GM23338 (cell line): ENCODE measurements at regions not wholly inside any gene's neighbourhood (a gene's known extent, or its start where the extent isn't known, plus 50 kb on each side); places are given as distances from the start of the nearest gene placed in this dataset.

Experiments
- ATAC-seq: fragments of 200-7000 bp; cut with Tn5 transposase; 3 replicates; pipeline ENCODE4 v1.9.1; 2020
- DNase-seq: peaks from one replicate; pipeline ENCODE4 v3.0.0-alpha.2; 2015; ENCODE audit warnings: low spot score
- H2AFZ ChIP-seq: fragments of 200-600 bp; sonication (generic); 2 replicates; pipeline ENCODE4 v1.8.0; 2016; ENCODE audit warnings: antibody characterized with exemption, mild to moderate bottlenecking, moderate library complexity
- H3F3A ChIP-seq: fragments of 200-600 bp; sonication (generic); replicated peaks from 2 replicates; pipeline ENCODE4 v1.8.0; 2017; ENCODE audit warnings: antibody characterized with exemption, mixed run types, low read depth
- H3K27ac ChIP-seq: fragments of 200-600 bp; sonication (generic); 2 replicates; pipeline ENCODE4 v1.6.1; 2016; ENCODE audit warnings: low read depth
- H3K27me3 ChIP-seq: fragments of 200-600 bp; sonication (generic); 2 replicates; pipeline ENCODE4 v1.8.0; 2016; ENCODE audit warnings: mild to moderate bottlenecking, mixed run types, moderate library complexity; ENCODE audit not compliant: insufficient read depth
- H3K36me3 ChIP-seq: fragments of 200-600 bp; sonication (generic); 2 replicates; pipeline ENCODE4 v1.8.0; 2016; ENCODE audit warnings: mild to moderate bottlenecking; ENCODE audit not compliant: insufficient read depth
- H3K4me1 ChIP-seq: fragments of 200-600 bp; sonication (generic); 2 replicates; pipeline ENCODE4 v1.8.0; 2016; ENCODE audit warnings: mild to moderate bottlenecking, moderate library complexity; ENCODE audit not compliant: insufficient read depth
- H3K4me2 ChIP-seq: fragments of 200-600 bp; sonication (generic); 2 replicates; pipeline ENCODE4 v1.7.1; 2017; ENCODE audit warnings: mixed run types
- H3K4me3 ChIP-seq: fragments of 200-600 bp; sonication (generic); 2 replicates; pipeline ENCODE4 v1.6.1; 2016; ENCODE audit warnings: mixed run types
- H3K79me2 ChIP-seq: fragments of 200-600 bp; sonication (generic); replicated peaks from 2 replicates; pipeline ENCODE4 v1.8.0; 2017; ENCODE audit warnings: mild to moderate bottlenecking; ENCODE audit not compliant: insufficient read depth
- H3K9me2 ChIP-seq: fragments of 200-600 bp; sonication (generic); 2 replicates; pipeline ENCODE4 v1.8.0; 2017; ENCODE audit not compliant: insufficient read depth
- H4K20me1 ChIP-seq: fragments of 200-600 bp; sonication (generic); replicated peaks from 2 replicates; pipeline ENCODE4 v1.8.0; 2017; ENCODE audit warnings: mild to moderate bottlenecking; ENCODE audit not compliant: insufficient read depth
- H3K27ac Mint-ChIP-seq: 2 replicates; pipeline ENCODE4 v1.8.0; 2020; ENCODE audit warnings: inconsistent platforms, mild to moderate bottlenecking, moderate library complexity, mixed read lengths
- H3K27me3 Mint-ChIP-seq: 3 replicates; pipeline ENCODE4 v1.8.0; 2022; ENCODE audit warnings: low read depth, mild to moderate bottlenecking, moderate library complexity, mixed read lengths, inconsistent platforms; ENCODE audit not compliant: insufficient read depth, poor library complexity
- H3K36me3 Mint-ChIP-seq: 3 replicates; pipeline ENCODE4 v1.8.0; 2021; ENCODE audit warnings: low read depth, mild to moderate bottlenecking, inconsistent platforms, moderate library complexity, mixed read lengths
- H3K4me1 Mint-ChIP-seq: 3 replicates; pipeline ENCODE4 v1.8.0; 2020; ENCODE audit warnings: mild to moderate bottlenecking, inconsistent platforms, mixed read lengths
- H3K4me3 Mint-ChIP-seq: 3 replicates; pipeline ENCODE4 v1.8.0; 2021; ENCODE audit warnings: moderate library complexity, mild to moderate bottlenecking, inconsistent platforms, mixed read lengths
- H3K9me3 Mint-ChIP-seq: 3 replicates; pipeline ENCODE4 v1.8.0; 2020; ENCODE audit warnings: moderate library complexity, mild to moderate bottlenecking, inconsistent platforms, mixed read lengths
- CREB1 ChIP-seq: fragments of 250-450 bp; sonication (Bioruptor Pico); IDR thresholded peaks from 2 replicates; pipeline ENCODE4 v1.5.0; 2020; ENCODE audit warnings: low read depth, mild to moderate bottlenecking, moderate library complexity
- EZH2 ChIP-seq: fragments of 200-600 bp; sonication (generic); IDR thresholded peaks from one replicate; pipeline ENCODE4 v1.8.0; 2017; ENCODE audit warnings: antibody characterized with exemption, mild to moderate bottlenecking, low read depth; ENCODE audit not compliant: unreplicated experiment
- EZH2phosphoT487 ChIP-seq: fragments of 200-600 bp; sonication (generic); IDR thresholded peaks from one replicate; pipeline ENCODE4 v1.8.1; 2018; ENCODE audit warnings: antibody characterized with exemption; ENCODE audit not compliant: unreplicated experiment
- JUNB ChIP-seq: IDR thresholded peaks from one replicate; pipeline ENCODE4 v1.6.1; 2016; ENCODE audit warnings: antibody characterized with exemption; ENCODE audit not compliant: unreplicated experiment
- NANOG ChIP-seq: IDR thresholded peaks from 2 replicates; pipeline ENCODE4 v1.6.1; 2016; ENCODE audit warnings: antibody characterized with exemption, borderline replicate concordance
- POLR2AphosphoS5 ChIP-seq: IDR thresholded peaks from 2 replicates; pipeline ENCODE4 v1.6.1; 2016; ENCODE audit warnings: antibody characterized with exemption, low read depth
- STAT1 ChIP-seq: IDR thresholded peaks from one replicate; pipeline ENCODE4 v1.6.1; 2016; ENCODE audit warnings: antibody characterized with exemption; ENCODE audit not compliant: unreplicated experiment
- ZNF114 ChIP-seq: fragments of 250-450 bp; sonication (Bioruptor Pico); IDR thresholded peaks from 2 replicates; pipeline ENCODE4 v1.5.0; 2020; ENCODE audit warnings: mild to moderate bottlenecking, moderate library complexity
- ZNF331 ChIP-seq: fragments of 250-450 bp; sonication (Bioruptor Pico); IDR thresholded peaks from 2 replicates; pipeline ENCODE4 v1.5.0; 2020; ENCODE audit warnings: low read depth, mild to moderate bottlenecking, moderate library complexity
- TF ChIP-seq, protein P1 (sequence below), 2 experiments: fragments of 200-600 bp in 1 of 2; sonication (generic) in 1 of 2; conservative IDR thresholded peaks; 2 replicates each; pipeline versions ENCODE4 v1.5.1 to v1.6.1; 2016 to 2017; ENCODE audit warnings: antibody characterized with exemption in 2 of 2, low read depth in 2 of 2, mild to moderate bottlenecking in 2 of 2, moderate library complexity in 1 of 2
- TF ChIP-seq, protein P2 (sequence below): IDR thresholded peaks from one replicate; pipeline ENCODE4 v1.6.1; 2018; ENCODE audit warnings: antibody characterized with exemption; ENCODE audit not compliant: unreplicated experiment
- TF ChIP-seq, protein P3 (sequence below): fragments of 250-450 bp; sonication (Bioruptor Pico); IDR thresholded peaks from 2 replicates; pipeline ENCODE4 v1.5.0; 2020; ENCODE audit warnings: mild to moderate bottlenecking, moderate library complexity

DNA sequence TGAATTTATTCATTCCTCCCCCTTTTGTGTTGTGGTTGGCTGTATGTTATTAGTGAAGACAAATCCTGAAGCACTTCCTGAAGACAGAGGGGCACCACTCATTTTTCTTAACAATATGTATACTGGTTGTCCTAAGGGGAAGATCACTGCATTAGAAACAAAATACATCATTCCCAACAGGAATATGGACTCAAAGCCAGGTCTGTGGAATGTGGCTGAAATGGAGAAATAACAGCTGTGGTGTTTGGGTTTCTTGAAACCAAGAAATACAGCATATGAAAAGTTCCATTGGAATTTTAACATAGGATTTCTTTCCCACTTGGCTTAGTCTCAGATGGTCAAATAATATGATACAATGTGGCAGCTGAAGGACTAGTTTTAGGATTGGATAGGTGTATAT lies 267.6 kb downstream of the KCNE4 start:
- DNase-seq (no peak), ATAC-seq (no peak)
- Histone ChIP-seq H3K4me3 (no peak overlapping the region), H3F3A (no peaks in the 10 kb centered on the region), H3K27me3 (no peaks in the 10 kb centered on the region), H2AFZ (no peak overlapping the region), H3K36me3 (no peaks in the 10 kb centered on the region), H3K27ac (no peak overlapping the region), H3K9me2 (0 out of 2 replicates have a peak, but pooled peaks cover 5% of the 10 kb centered on the region), H3K79me2 (no peaks in the 10 kb centered on the region), H3K4me2 (no peak overlapping the region), H4K20me1 (no peaks in the 10 kb centered on the region), H3K4me1 (no peaks in the 10 kb centered on the region)
- no peaks in the 10 kb centered on the region; the same call in 1 of the 3 replicates for H3K9me3 Mint-ChIP-seq
- no peak overlapping the region for H3K4me3 Mint-ChIP-seq
- H3K27ac Mint-ChIP-seq: no peak overlapping the region
- TF ChIP-seq, protein P1, sequence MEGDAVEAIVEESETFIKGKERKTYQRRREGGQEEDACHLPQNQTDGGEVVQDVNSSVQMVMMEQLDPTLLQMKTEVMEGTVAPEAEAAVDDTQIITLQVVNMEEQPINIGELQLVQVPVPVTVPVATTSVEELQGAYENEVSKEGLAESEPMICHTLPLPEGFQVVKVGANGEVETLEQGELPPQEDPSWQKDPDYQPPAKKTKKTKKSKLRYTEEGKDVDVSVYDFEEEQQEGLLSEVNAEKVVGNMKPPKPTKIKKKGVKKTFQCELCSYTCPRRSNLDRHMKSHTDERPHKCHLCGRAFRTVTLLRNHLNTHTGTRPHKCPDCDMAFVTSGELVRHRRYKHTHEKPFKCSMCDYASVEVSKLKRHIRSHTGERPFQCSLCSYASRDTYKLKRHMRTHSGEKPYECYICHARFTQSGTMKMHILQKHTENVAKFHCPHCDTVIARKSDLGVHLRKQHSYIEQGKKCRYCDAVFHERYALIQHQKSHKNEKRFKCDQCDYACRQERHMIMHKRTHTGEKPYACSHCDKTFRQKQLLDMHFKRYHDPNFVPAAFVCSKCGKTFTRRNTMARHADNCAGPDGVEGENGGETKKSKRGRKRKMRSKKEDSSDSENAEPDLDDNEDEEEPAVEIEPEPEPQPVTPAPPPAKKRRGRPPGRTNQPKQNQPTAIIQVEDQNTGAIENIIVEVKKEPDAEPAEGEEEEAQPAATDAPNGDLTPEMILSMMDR (conservative IDR thresholded peaks at IDR 0.05; ENCODE audit: low read depth in 2 of 2): no peak
- TF ChIP-seq ZNF331 (CRISPR knock-in tag) (no peak), STAT1 (no peak), CREB1 (CRISPR knock-in tag) (no peak), EZH2 (no peak), JUNB (no peak), EZH2phosphoT487 (no peak), NANOG (no peak), POLR2AphosphoS5 (no peak), ZNF114 (no peak)
- TF ChIP-seq, protein P2, sequence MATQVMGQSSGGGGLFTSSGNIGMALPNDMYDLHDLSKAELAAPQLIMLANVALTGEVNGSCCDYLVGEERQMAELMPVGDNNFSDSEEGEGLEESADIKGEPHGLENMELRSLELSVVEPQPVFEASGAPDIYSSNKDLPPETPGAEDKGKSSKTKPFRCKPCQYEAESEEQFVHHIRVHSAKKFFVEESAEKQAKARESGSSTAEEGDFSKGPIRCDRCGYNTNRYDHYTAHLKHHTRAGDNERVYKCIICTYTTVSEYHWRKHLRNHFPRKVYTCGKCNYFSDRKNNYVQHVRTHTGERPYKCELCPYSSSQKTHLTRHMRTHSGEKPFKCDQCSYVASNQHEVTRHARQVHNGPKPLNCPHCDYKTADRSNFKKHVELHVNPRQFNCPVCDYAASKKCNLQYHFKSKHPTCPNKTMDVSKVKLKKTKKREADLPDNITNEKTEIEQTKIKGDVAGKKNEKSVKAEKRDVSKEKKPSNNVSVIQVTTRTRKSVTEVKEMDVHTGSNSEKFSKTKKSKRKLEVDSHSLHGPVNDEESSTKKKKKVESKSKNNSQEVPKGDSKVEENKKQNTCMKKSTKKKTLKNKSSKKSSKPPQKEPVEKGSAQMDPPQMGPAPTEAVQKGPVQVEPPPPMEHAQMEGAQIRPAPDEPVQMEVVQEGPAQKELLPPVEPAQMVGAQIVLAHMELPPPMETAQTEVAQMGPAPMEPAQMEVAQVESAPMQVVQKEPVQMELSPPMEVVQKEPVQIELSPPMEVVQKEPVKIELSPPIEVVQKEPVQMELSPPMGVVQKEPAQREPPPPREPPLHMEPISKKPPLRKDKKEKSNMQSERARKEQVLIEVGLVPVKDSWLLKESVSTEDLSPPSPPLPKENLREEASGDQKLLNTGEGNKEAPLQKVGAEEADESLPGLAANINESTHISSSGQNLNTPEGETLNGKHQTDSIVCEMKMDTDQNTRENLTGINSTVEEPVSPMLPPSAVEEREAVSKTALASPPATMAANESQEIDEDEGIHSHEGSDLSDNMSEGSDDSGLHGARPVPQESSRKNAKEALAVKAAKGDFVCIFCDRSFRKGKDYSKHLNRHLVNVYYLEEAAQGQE: no peak
- TF ChIP-seq, protein P3, sequence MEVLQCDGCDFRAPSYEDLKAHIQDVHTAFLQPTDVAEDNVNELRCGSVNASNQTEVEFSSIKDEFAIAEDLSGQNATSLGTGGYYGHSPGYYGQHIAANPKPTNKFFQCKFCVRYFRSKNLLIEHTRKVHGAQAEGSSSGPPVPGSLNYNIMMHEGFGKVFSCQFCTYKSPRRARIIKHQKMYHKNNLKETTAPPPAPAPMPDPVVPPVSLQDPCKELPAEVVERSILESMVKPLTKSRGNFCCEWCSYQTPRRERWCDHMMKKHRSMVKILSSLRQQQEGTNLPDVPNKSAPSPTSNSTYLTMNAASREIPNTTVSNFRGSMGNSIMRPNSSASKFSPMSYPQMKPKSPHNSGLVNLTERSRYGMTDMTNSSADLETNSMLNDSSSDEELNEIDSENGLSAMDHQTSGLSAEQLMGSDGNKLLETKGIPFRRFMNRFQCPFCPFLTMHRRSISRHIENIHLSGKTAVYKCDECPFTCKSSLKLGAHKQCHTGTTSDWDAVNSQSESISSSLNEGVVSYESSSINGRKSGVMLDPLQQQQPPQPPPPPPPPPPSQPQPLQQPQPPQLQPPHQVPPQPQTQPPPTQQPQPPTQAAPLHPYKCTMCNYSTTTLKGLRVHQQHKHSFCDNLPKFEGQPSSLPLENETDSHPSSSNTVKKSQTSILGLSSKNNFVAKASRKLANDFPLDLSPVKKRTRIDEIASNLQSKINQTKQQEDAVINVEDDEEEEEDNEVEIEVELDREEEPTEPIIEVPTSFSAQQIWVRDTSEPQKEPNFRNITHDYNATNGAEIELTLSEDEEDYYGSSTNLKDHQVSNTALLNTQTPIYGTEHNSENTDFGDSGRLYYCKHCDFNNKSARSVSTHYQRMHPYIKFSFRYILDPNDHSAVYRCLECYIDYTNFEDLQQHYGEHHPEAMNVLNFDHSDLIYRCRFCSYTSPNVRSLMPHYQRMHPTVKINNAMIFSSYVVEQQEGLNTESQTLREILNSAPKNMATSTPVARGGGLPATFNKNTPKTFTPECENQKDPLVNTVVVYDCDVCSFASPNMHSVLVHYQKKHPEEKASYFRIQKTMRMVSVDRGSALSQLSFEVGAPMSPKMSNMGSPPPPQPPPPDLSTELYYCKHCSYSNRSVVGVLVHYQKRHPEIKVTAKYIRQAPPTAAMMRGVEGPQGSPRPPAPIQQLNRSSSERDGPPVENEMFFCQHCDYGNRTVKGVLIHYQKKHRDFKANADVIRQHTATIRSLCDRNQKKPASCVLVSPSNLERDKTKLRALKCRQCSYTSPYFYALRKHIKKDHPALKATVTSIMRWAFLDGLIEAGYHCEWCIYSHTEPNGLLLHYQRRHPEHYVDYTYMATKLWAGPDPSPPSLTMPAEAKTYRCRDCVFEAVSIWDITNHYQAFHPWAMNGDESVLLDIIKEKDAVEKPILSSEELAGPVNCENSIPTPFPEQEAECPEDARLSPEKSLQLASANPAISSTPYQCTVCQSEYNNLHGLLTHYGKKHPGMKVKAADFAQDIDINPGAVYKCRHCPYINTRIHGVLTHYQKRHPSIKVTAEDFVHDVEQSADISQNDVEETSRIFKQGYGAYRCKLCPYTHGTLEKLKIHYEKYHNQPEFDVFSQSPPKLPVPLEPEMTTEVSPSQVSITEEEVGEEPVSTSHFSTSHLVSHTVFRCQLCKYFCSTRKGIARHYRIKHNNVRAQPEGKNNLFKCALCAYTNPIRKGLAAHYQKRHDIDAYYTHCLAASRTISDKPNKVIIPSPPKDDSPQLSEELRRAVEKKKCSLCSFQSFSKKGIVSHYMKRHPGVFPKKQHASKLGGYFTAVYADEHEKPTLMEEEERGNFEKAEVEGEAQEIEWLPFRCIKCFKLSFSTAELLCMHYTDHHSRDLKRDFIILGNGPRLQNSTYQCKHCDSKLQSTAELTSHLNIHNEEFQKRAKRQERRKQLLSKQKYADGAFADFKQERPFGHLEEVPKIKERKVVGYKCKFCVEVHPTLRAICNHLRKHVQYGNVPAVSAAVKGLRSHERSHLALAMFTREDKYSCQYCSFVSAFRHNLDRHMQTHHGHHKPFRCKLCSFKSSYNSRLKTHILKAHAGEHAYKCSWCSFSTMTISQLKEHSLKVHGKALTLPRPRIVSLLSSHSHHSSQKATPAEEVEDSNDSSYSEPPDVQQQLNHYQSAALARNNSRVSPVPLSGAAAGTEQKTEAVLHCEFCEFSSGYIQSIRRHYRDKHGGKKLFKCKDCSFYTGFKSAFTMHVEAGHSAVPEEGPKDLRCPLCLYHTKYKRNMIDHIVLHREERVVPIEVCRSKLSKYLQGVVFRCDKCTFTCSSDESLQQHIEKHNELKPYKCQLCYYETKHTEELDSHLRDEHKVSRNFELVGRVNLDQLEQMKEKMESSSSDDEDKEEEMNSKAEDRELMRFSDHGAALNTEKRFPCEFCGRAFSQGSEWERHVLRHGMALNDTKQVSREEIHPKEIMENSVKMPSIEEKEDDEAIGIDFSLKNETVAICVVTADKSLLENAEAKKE (CRISPR knock-in tag): no peak
- H3K4me1 Mint-ChIP-seq: no peaks in the 10 kb centered on the region
- no peaks in the 10 kb centered on the region for H3K36me3 Mint-ChIP-seq
- H3K27me3 Mint-ChIP-seq: peaks cover 2% of the 10 kb centered on the region
